PC-9 (cell line): ENCODE measurements at regions not wholly inside any gene's neighbourhood (a gene's known extent, or its start where the extent isn't known, plus 50 kb on each side); places are given as distances from the start of the nearest gene placed in this dataset.

ENCODE experiments used
- BruUV-seq: library from RNA; stranded (reverse); fragments of 400-500 nt; replicated peaks from 2 replicates; lab custom pipeline; 2021; lab: Mats Ljungman, UMichigan
- CTCF ChIA-PET: fragments of 300-600 bp; sonication (Branson Sonifier 250); formaldehyde crosslinking; loops from one replicate; lab custom pipeline; 2022; ENCODE audit warnings: antibody characterized with exemption; lab: Charles Lee
- POLR2A ChIA-PET: fragments of 300-600 bp; sonication (Branson Sonifier 250); formaldehyde crosslinking; loops from one replicate; lab custom pipeline; 2022; ENCODE audit warnings: antibody characterized with exemption; ENCODE audit not compliant: unreplicated experiment; lab: Charles Lee
- DNase-seq, 2 experiments: peaks; one replicate each; pipeline versions ENCODE4 v3.0.0 to v3.0.0-alpha.2; 2015 to 2022; ENCODE audit warnings: mixed read lengths in 1 of 2
- H2AFZ ChIP-seq: fragments of 200-600 bp; sonication (generic); 2 replicates; pipeline ENCODE4 v1.8.1; 2017; ENCODE audit warnings: antibody characterized with exemption
- H3F3A ChIP-seq: fragments of 200-600 bp; sonication (generic); 2 replicates; pipeline ENCODE4 v1.8.1; 2017; ENCODE audit warnings: antibody characterized with exemption, mild to moderate bottlenecking, low read depth; ENCODE audit not compliant: insufficient read depth
- H3K27ac ChIP-seq: fragments of 200-600 bp; sonication (generic); 2 replicates; pipeline ENCODE4 v1.6.1; 2016; ENCODE audit warnings: mixed run types
- H3K27me3 ChIP-seq: fragments of 200-600 bp; sonication (generic); 2 replicates; pipeline ENCODE4 v1.6.1; 2016; ENCODE audit warnings: low read depth, mixed run types; ENCODE audit not compliant: insufficient read depth
- H3K36me3 ChIP-seq: fragments of 200-600 bp; sonication (generic); 2 replicates; pipeline ENCODE4 v1.6.1; 2016; ENCODE audit warnings: low read depth, mixed run types
- H3K4me1 ChIP-seq: fragments of 200-600 bp; sonication (generic); replicated peaks from 2 replicates; pipeline ENCODE4 v1.6.1; 2016; ENCODE audit warnings: mixed run types; ENCODE audit not compliant: insufficient read depth
- H3K4me2 ChIP-seq: fragments of 200-600 bp; sonication (generic); 2 replicates; pipeline ENCODE4 v1.6.1; 2017; ENCODE audit warnings: mixed run types
- H3K4me3 ChIP-seq: fragments of 200-600 bp; sonication (generic); 2 replicates; pipeline ENCODE4 v1.6.1; 2016; ENCODE audit warnings: mixed run types
- H3K79me2 ChIP-seq: fragments of 200-600 bp; sonication (generic); 2 replicates; pipeline ENCODE4 v1.6.1; 2017; ENCODE audit warnings: low read depth, mixed run types
- H3K9me2 ChIP-seq: fragments of 200-600 bp; sonication (generic); 2 replicates; pipeline ENCODE4 v1.8.1; 2017; ENCODE audit warnings: mild to moderate bottlenecking; ENCODE audit not compliant: insufficient read depth
- H3K9me3 ChIP-seq: fragments of 200-600 bp; sonication (generic); 2 replicates; pipeline ENCODE4 v1.8.1; 2016; ENCODE audit warnings: low read depth; ENCODE audit not compliant: insufficient read depth
- H4K20me1 ChIP-seq: fragments of 200-600 bp; sonication (generic); 2 replicates; pipeline ENCODE4 v1.8.1; 2017; ENCODE audit not compliant: insufficient read depth
- EZH2 ChIP-seq: fragments of 200-600 bp; sonication (generic); IDR thresholded peaks from 2 replicates; pipeline ENCODE4 v1.8.0; 2017; ENCODE audit warnings: antibody characterized with exemption, low read depth
- intact Hi-C: fragments of 100-400 bp; cut with micrococcal nuclease; formaldehyde crosslinking; loops from one replicate; pipeline ENCODE4 v1.10.0; 2022; ENCODE audit not compliant: unreplicated experiment
- TF ChIP-seq, protein P1 (sequence below): fragments of 200-600 bp; sonication (generic); conservative IDR thresholded peaks from 2 replicates; pipeline ENCODE4 v1.6.1; 2017; ENCODE audit warnings: mixed run types, antibody characterized with exemption, mild to moderate bottlenecking, moderate library complexity

DNA sequence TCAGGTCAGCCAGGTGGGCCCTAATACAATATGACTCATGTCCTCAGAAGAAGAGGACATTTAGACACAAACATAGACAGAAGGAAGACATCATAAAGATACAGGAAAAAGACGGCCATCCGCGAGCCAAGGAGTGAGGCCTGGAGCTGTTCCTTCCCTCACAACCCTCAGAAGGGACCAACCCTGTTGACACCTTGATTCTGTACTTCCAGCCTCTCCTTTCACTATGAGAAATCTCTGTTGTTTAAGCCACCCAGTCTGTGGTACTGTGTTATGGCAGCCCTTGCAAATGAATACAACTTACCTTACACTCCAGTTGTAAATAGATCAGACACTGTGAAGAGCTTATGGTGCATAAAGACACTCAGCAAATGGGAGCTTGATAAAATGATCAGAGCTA is 199.7 kb downstream of the SAMD5 start:
- Histone ChIP-seq H3F3A (peaks cover 12% of the 10 kb centered on the region; the same call in 1 of the 2 replicates), H3K9me3 (no peaks in the 10 kb centered on the region), H3K79me2 (peaks cover 13% of the 10 kb centered on the region), H3K27ac (no peak overlapping the region), H3K27me3 (no peaks in the 10 kb centered on the region), H3K36me3 (0 out of 2 replicates have a peak, but pooled peaks cover under 1% of the 10 kb centered on the region), H3K4me2 (no peak overlapping the region), H3K4me1 (peaks cover 21% of the 10 kb centered on the region), H3K9me2 (no peaks in the 10 kb centered on the region), H3K4me3 (no peak overlapping the region), H4K20me1 (no peaks in the 10 kb centered on the region; the same call in 1 of the 2 replicates), H2AFZ (no peak overlapping the region)
- ChIA-PET CTCF (no interaction called here), POLR2A (no interaction called here)
- DNase-seq: no peak
- TF ChIP-seq, protein P1, sequence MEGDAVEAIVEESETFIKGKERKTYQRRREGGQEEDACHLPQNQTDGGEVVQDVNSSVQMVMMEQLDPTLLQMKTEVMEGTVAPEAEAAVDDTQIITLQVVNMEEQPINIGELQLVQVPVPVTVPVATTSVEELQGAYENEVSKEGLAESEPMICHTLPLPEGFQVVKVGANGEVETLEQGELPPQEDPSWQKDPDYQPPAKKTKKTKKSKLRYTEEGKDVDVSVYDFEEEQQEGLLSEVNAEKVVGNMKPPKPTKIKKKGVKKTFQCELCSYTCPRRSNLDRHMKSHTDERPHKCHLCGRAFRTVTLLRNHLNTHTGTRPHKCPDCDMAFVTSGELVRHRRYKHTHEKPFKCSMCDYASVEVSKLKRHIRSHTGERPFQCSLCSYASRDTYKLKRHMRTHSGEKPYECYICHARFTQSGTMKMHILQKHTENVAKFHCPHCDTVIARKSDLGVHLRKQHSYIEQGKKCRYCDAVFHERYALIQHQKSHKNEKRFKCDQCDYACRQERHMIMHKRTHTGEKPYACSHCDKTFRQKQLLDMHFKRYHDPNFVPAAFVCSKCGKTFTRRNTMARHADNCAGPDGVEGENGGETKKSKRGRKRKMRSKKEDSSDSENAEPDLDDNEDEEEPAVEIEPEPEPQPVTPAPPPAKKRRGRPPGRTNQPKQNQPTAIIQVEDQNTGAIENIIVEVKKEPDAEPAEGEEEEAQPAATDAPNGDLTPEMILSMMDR: no peak
- TF ChIP-seq EZH2: no peak
- no TSS peak for BruUV-seq
- intact Hi-C loops: no loop called here

DNA sequence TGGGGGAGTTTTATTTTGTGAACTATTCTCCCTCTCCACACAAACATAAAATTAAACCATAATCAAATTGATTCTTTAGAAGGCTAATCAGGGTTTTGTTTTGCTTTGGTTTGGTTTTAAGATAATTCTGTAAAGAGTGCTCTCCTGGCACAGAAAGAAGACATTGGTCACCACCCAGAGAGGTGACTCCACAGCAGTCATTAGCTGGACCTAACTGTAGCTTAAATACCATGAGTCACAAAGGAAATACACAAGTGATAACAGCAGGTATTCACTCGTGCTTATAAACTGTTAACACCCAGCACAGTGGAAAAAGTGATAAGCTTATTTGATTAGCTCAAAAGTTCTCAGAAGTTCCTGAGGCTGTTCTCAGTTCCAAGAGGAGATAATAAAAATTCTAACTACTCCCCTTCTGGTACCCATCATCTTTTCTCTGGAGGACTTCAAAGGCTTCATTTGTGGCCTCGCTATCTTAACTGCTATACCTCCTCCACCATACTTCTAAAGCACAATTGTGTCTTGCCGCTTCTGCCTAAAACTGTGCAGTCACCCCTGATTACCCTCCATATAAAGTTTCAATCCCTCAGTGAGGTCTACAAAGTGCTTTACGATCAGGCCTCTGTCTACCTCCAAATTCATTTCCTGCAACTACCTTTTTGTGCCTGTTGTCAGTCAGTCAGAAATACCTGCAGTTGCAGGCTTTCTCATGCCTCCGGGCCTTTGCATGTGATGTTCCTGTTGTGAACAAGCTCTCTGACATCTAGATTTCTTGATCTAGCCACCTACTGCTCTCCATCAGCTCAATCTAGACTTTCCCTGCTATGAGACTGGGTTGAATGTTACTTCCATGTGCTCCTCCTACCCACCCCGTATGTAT is 201.1 kb downstream of the SAMD5 start:
- intact Hi-C loops: no loop called here
- Histone ChIP-seq H3K36me3 (0 out of 2 replicates have a peak, but pooled peaks cover 8% of the 10 kb centered on the region), H3K9me3 (no peaks in the 10 kb centered on the region), H3K27ac (no peak overlapping the region), H2AFZ (no peak overlapping the region), H3K9me2 (no peaks in the 10 kb centered on the region), H3K79me2 (peaks cover 13% of the 10 kb centered on the region), H4K20me1 (no peaks in the 10 kb centered on the region; the same call in 1 of the 2 replicates), H3K4me3 (no peak overlapping the region), H3K27me3 (no peaks in the 10 kb centered on the region), H3K4me2 (no peak overlapping the region), H3F3A (peaks cover 12% of the 10 kb centered on the region; the same call in 1 of the 2 replicates), H3K4me1 (peaks cover 21% of the 10 kb centered on the region)
- DNase-seq: peak in 1 of 2 experiments; percentile 48
- CTCF ChIA-PET: no interaction called here
- TF ChIP-seq, protein P1: no peak
- no peak for TF ChIP-seq EZH2
- POLR2A ChIA-PET: no interaction called here
- BruUV-seq: no TSS peak

- no TSS peak for BruUV-seq
- intact Hi-C loops: no loop called here
- Histone ChIP-seq H3K79me2 (peaks cover 13% of the 10 kb centered on the region), H3K9me2 (no peaks in the 10 kb centered on the region), H3K27ac (no peak overlapping the region), H3K4me1 (peaks cover 21% of the 10 kb centered on the region), H3F3A (peaks cover 12% of the 10 kb centered on the region; the same call in 1 of the 2 replicates), H3K27me3 (no peaks in the 10 kb centered on the region), H2AFZ (no peak overlapping the region), H4K20me1 (no peaks in the 10 kb centered on the region; the same call in 1 of the 2 replicates), H3K36me3 (0 out of 2 replicates have a peak, but pooled peaks cover 8% of the 10 kb centered on the region), H3K4me3 (no peak overlapping the region), H3K9me3 (no peaks in the 10 kb centered on the region), H3K4me2 (no peak overlapping the region)
- ChIA-PET CTCF (no interaction called here), POLR2A (no interaction called here)
- DNase-seq: no peak
- TF ChIP-seq EZH2: no peak
- TF ChIP-seq, protein P1: no peak
Observed at GRCh38 chr6:147710890-147711289, 202.4 kb downstream of the SAMD5 start.
